ENCODE measurements at regions not wholly inside any gene's neighbourhood (a gene's known extent, or its start where the extent isn't known, plus 50 kb on each side); places are given as distances from the start of the nearest gene placed in this dataset.

DNA sequence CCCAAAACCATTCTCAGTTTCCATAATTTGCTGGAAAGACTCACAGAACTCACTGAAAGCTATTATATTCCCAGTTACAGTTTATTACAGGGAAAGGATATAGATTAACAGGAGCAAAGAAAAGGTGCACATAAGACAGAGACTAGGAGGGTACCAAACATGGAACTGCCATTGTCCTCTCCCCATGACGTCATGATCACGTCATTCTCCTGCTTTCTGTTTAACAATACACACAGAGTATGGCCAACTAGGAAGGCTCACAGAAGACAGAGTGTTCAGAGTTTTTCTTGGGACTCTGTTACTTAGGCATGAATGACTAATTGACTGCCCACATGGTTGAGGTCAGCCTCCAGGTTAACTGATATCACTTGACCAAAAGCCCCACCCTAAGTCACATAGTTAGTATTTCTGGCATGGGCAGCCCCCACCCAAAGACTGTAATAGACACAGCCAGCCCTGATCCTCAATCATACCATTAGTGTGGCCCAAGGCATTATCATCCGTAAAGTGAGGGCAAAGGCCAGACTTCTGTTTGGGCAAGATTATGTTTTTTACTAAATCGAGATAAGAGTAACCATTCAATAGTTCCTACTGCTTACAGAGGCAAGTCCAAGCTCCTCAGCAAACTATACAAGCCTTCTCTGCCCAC lies 353.5 kb upstream of the POU5F2 start:
- Histone ChIP-seq H3K4me2 (replicated peaks; ENCODE audit: low read depth, low read length, poor library complexity, severe bottlenecking) (no peak overlapping the region), H3K27me3 (replicated peaks in 1 of 4; ENCODE audit: control extremely low read depth in 1 of 4, control insufficient read depth in 3 of 4, insufficient read depth in 4 of 4, low read length in 3 of 4) (no peaks in the 10 kb centered on the region), H2AFZ (ENCODE audit: insufficient read depth, low read depth, low read length, poor library complexity, severe bottlenecking) (no peak overlapping the region), H3K9ac (ENCODE audit: low read length) (no peak overlapping the region), H3K4me3 (ENCODE audit: control extremely low read depth in 1 of 5, extremely low read depth in 1 of 5, insufficient read depth in 1 of 5, low read depth in 2 of 5, low read length in 4 of 5) (no peak overlapping the region), H3K79me2 (ENCODE audit: control insufficient read depth, insufficient read depth, low read length) (peaks cover 79% of the 10 kb centered on the region), H3K9me3 (ENCODE audit: control extremely low read depth in 1 of 3, control insufficient read depth in 2 of 3, insufficient read depth in 1 of 3, low read length in 2 of 3) (peaks cover 0 to 14% (median 0%) of the 10 kb centered on the region in 3 donors), H3K4me1 (ENCODE audit: control insufficient read depth in 2 of 2, insufficient read depth in 2 of 2, low read length in 2 of 2) (no peaks in the 10 kb centered on the region), H4K20me1 (ENCODE audit: control insufficient read depth, insufficient read depth, low read length, poor library complexity, severe bottlenecking) (peaks cover 42% of the 10 kb centered on the region), H3K36me3 (replicated peaks in 1 of 2; ENCODE audit: control extremely low read depth in 1 of 2, control insufficient read depth in 1 of 2, extremely low read depth in 1 of 2, insufficient read depth in 2 of 2, low read length in 1 of 2) (no peaks in the 10 kb centered on the region), H3K27ac (ENCODE audit: low read length in 2 of 2) (no peak overlapping the region)
- H3K4me3 Mint-ChIP-seq = no peak overlapping the region
- H3K27me3 Mint-ChIP-seq = no peaks in the 10 kb centered on the region
- peaks cover 35% of the 10 kb centered on the region for H3K4me1 Mint-ChIP-seq
- H3K27ac Mint-ChIP-seq = no peak overlapping the region
- no peak for DNase-seq
- ChIA-PET POLR2A (no interaction called here), CTCF (no interaction called here)
- peaks cover 4% of the 10 kb centered on the region for H3K9me3 Mint-ChIP-seq (ENCODE audit: insufficient read depth)
- 100% methylated on average over 1 of the region's 4 CpGs for WGBS (ENCODE audit: insufficient coverage)
- intact Hi-C loops (cut with micrococcal nuclease) = no loop called here
- ATAC-seq (ENCODE audit: low read depth) = no peak
- no peak for TF ChIP-seq EZH2 (IDR thresholded peaks at IDR 0.05; ENCODE audit: borderline replicate concordance, insufficient read depth, low read depth, low read length, poor library complexity, severe bottlenecking)
- TF ChIP-seq CTCF (IDR thresholded peaks at IDR 0.05) = no peak

DNA sequence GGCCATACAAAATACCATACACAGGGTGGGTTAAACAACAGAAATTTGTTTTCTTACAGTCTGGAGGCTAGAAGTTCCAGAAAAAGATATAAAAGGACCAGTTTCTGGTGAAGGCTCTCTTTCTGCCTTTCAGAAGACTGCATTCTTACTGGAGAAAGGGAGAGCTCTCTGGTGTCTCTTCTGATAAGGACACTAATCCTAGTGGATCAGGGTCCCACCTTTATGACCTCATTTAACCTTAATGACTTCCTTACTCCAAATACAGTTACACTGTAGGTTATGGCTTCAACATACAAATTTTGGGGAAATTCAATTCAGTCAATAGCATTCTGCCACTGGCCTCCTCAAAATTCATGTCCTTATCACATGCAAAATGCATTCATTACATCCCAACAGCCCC lies 351.9 kb upstream of the POU5F2 start:
- no peak overlapping the region for H3K27ac Mint-ChIP-seq

More for the DNA sequence above, 351.9 kb upstream of the POU5F2 start:
- Histone ChIP-seq H3K9ac (ENCODE audit: low read length) (no peak overlapping the region), H3K4me1 (ENCODE audit: control insufficient read depth in 2 of 2, insufficient read depth in 2 of 2, low read length in 2 of 2) (no peaks in the 10 kb centered on the region), H3K79me2 (ENCODE audit: control insufficient read depth, insufficient read depth, low read length) (peaks cover 75% of the 10 kb centered on the region), H3K4me2 (replicated peaks; ENCODE audit: low read depth, low read length, poor library complexity, severe bottlenecking) (no peak overlapping the region), H3K27me3 (replicated peaks in 1 of 4; ENCODE audit: control extremely low read depth in 1 of 4, control insufficient read depth in 3 of 4, insufficient read depth in 4 of 4, low read length in 3 of 4) (no peaks in the 10 kb centered on the region), H4K20me1 (ENCODE audit: control insufficient read depth, insufficient read depth, low read length, poor library complexity, severe bottlenecking) (peaks cover 35% of the 10 kb centered on the region), H3K36me3 (replicated peaks in 1 of 2; ENCODE audit: control extremely low read depth in 1 of 2, control insufficient read depth in 1 of 2, extremely low read depth in 1 of 2, insufficient read depth in 2 of 2, low read length in 1 of 2) (no peaks in the 10 kb centered on the region), H3K27ac (ENCODE audit: low read length in 2 of 2) (no peak overlapping the region), H2AFZ (ENCODE audit: insufficient read depth, low read depth, low read length, poor library complexity, severe bottlenecking) (no peak overlapping the region), H3K4me3 (ENCODE audit: control extremely low read depth in 1 of 5, extremely low read depth in 1 of 5, insufficient read depth in 1 of 5, low read depth in 2 of 5, low read length in 4 of 5) (no peak overlapping the region), H3K9me3 (ENCODE audit: control extremely low read depth in 1 of 3, control insufficient read depth in 2 of 3, insufficient read depth in 1 of 3, low read length in 2 of 3) (peaks cover 0 to 14% (median 0%) of the 10 kb centered on the region in 3 donors)
- Mint-ChIP-seq H3K27me3 (no peaks in the 10 kb centered on the region), H3K4me1 (peaks cover 28% of the 10 kb centered on the region), H3K4me3 (no peak overlapping the region), H3K9me3 (ENCODE audit: insufficient read depth) (no peaks in the 10 kb centered on the region)
- ChIA-PET CTCF (interaction anchor here (0.6 kb wide), 1 partner anchor 412 kb away, joined by 3 read pairs; no protein-coding TSS in a partner anchor), POLR2A (no interaction called here)
- ATAC-seq (ENCODE audit: low read depth) (no peak), DNase-seq (no peak)
- intact Hi-C loops (cut with micrococcal nuclease) = no loop called here
- TF ChIP-seq CTCF (IDR thresholded peaks at IDR 0.05) = no peak
- TF ChIP-seq EZH2 (IDR thresholded peaks at IDR 0.05; ENCODE audit: borderline replicate concordance, insufficient read depth, low read depth, low read length, poor library complexity, severe bottlenecking) = no peak

All from B cell (primary cell).